ENCODE measurements at regions not wholly inside any gene's neighbourhood (a gene's known extent, or its start where the extent isn't known, plus 50 kb on each side); places are given as distances from the start of the nearest gene placed in this dataset.

- TF ChIP-seq POLR2AphosphoS5 (IDR thresholded peaks at IDR 0.05; ENCODE audit: low read depth, low read length) (no peak), CTCF (IDR thresholded peaks at IDR 0.05) (no peak), RCOR1 (IDR thresholded peaks at IDR 0.05; ENCODE audit: low read length) (no peak), ELF1 (IDR thresholded peaks at IDR 0.05) (no peak), GABPA (IDR thresholded peaks at IDR 0.05; ENCODE audit: low read depth) (no peak), FOSL2 (IDR thresholded peaks at IDR 0.05; ENCODE audit: borderline replicate concordance, low read depth) (no peak)
These were observed 699.0 kb downstream of the ETS1 start for GRCh38 chr11:127888386-127888785.

Data from SK-N-SH (cell line).